ENCODE measurements at regions not wholly inside any gene's neighbourhood (a gene's known extent, or its start where the extent isn't known, plus 50 kb on each side); places are given as distances from the start of the nearest gene placed in this dataset.

DNA sequence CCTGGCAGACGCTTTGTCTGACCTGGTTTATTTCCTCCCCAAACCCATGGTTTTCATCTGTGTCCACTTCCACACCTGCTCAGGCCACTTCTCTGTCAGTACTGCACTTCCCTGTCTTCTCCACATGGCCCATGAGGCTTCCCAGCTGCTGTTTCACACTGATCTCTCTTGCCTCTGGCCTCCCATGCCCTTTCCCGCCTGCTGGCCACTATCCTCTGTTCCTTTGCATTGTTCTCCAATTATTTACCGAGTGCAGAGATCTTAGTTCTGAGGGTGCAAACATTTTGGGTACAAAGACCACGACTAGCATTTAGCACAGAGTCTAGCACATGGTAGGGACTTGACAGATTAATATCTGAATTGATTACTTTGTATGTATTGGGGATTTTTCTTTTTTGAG is 174.8 kb upstream of the NPY2R start:
- Histone ChIP-seq H3K27ac (replicated peaks; ENCODE audit: low read length) (no peak overlapping the region), H3K4me3 (ENCODE audit: low read length in 2 of 2) (no peak overlapping the region), H2AK5ac (ENCODE audit: low read depth, low read length) (no peak overlapping the region), H3K4me2 (ENCODE audit: insufficient read depth, low read length, poor library complexity, severe bottlenecking) (no peak overlapping the region), H2BK120ac (ENCODE audit: low read depth, low read length) (no peak overlapping the region), H3K9me3 (replicated peaks in 1 of 2; ENCODE audit: control insufficient read depth in 2 of 2, insufficient read depth in 1 of 2, low read depth in 1 of 2, low read length in 2 of 2) (no peaks in the 10 kb centered on the region), H2BK15ac (ENCODE audit: low read length) (no peak overlapping the region), H3K14ac (ENCODE audit: low read length) (no peak overlapping the region), H3K18ac (ENCODE audit: low read length) (no peak overlapping the region), H4K91ac (ENCODE audit: low read depth, low read length, poor library complexity) (no peak overlapping the region), H3K23ac (ENCODE audit: low read depth, low read length, poor library complexity) (no peak overlapping the region), H3K79me1 (ENCODE audit: low read depth, low read length) (no peaks in the 10 kb centered on the region), H3K9ac (ENCODE audit: low read depth, low read length, poor library complexity) (no peak overlapping the region), H3K36me3 (replicated peaks in 1 of 2; ENCODE audit: control insufficient read depth in 2 of 2, insufficient read depth in 2 of 2, low read length in 2 of 2) (no peaks in the 10 kb centered on the region), H3K4ac (ENCODE audit: low read length) (no peak overlapping the region), H4K8ac (ENCODE audit: low read depth, low read length) (no peak overlapping the region), H2BK12ac (ENCODE audit: low read length) (no peak overlapping the region), H3K27me3 (ENCODE audit: control insufficient read depth in 3 of 3, insufficient read depth in 3 of 3, low read depth in 1 of 3, low read length in 3 of 3) (no peaks in the 10 kb centered on the region), H2AFZ (ENCODE audit: low read length) (no peak overlapping the region), H2BK5ac (ENCODE audit: low read length) (no peak overlapping the region), H3K4me1 (ENCODE audit: control insufficient read depth in 2 of 2, insufficient read depth in 1 of 2, low read depth in 1 of 2, low read length in 2 of 2) (peaks cover 0 to 2% of the 10 kb centered on the region in 2 donors)
- no CpG with 5 or more reads among the region's 4 CpGs for WGBS, 2 donors (ENCODE audit: extremely low coverage in 2 of 2, insufficient read length in 2 of 2, insufficient replicate concordance in 1 of 2)
- DNase-seq (ENCODE audit: low spot score), result no peak

DNA sequence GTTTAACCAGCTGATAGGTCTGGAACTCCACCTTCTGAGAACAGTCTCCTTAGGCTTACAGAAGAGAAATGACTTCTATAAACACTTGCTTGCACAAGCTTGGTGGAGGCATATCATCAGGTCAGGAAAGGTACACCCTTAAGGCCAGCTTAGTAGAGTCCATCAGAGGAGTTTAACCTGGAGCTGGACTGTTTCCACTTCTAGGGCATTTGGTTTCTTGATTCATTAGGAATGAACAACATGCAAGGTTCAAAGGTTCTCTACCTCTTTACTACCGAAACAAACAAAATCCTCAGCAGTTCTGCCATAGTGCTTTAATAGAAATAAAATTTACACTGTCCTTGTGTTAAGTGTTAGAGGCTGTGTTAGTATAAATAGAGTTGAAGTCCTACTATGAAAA is 171.4 kb upstream of the NPY2R start:
- peaks cover 0 to 2% of the 10 kb centered on the region in 2 donors for H3K4me1 ChIP-seq (ENCODE audit: control insufficient read depth in 2 of 2, insufficient read depth in 1 of 2, low read depth in 1 of 2, low read length in 2 of 2)
- no peaks in the 10 kb centered on the region for H3K27me3 ChIP-seq (ENCODE audit: control insufficient read depth in 3 of 3, insufficient read depth in 3 of 3, low read depth in 1 of 3, low read length in 3 of 3)
- H4K91ac ChIP-seq (ENCODE audit: low read depth, low read length, poor library complexity), result no peak overlapping the region
- H4K8ac ChIP-seq (ENCODE audit: low read depth, low read length), result no peak overlapping the region
- no peak overlapping the region for H2BK15ac ChIP-seq (ENCODE audit: low read length)
- no peak overlapping the region for H3K9ac ChIP-seq (ENCODE audit: low read depth, low read length, poor library complexity)
- no peak overlapping the region for H3K4ac ChIP-seq (ENCODE audit: low read length)
- no peak overlapping the region for H3K14ac ChIP-seq (ENCODE audit: low read length)
- H3K27ac ChIP-seq (replicated peaks; ENCODE audit: low read length), result no peak overlapping the region
- no peaks in the 10 kb centered on the region for H3K36me3 ChIP-seq (replicated peaks in 1 of 2; ENCODE audit: control insufficient read depth in 2 of 2, insufficient read depth in 2 of 2, low read length in 2 of 2)
- H3K9me3 ChIP-seq (replicated peaks in 1 of 2; ENCODE audit: control insufficient read depth in 2 of 2, insufficient read depth in 1 of 2, low read depth in 1 of 2, low read length in 2 of 2), result no peaks in the 10 kb centered on the region
- H2AFZ ChIP-seq (ENCODE audit: low read length), result no peak overlapping the region
- H2BK12ac ChIP-seq (ENCODE audit: low read length), result no peak overlapping the region
- H2BK5ac ChIP-seq (ENCODE audit: low read length), result no peak overlapping the region
- no peak overlapping the region for H3K18ac ChIP-seq (ENCODE audit: low read length)
- no peak overlapping the region for H3K4me3 ChIP-seq (ENCODE audit: low read length in 2 of 2)
- DNase-seq (ENCODE audit: low spot score), result no peak
- H2AK5ac ChIP-seq (ENCODE audit: low read depth, low read length), result no peak overlapping the region
- H3K23ac ChIP-seq (ENCODE audit: low read depth, low read length, poor library complexity), result no peak overlapping the region
- H3K79me1 ChIP-seq (ENCODE audit: low read depth, low read length), result no peaks in the 10 kb centered on the region
- WGBS, 2 donors (ENCODE audit: extremely low coverage in 2 of 2, insufficient read length in 2 of 2, insufficient replicate concordance in 1 of 2), result no CpG with 5 or more reads among the region's 1 CpG
- no peak overlapping the region for H3K4me2 ChIP-seq (ENCODE audit: insufficient read depth, low read length, poor library complexity, severe bottlenecking)
- no peak overlapping the region for H2BK120ac ChIP-seq (ENCODE audit: low read depth, low read length)

DNA sequence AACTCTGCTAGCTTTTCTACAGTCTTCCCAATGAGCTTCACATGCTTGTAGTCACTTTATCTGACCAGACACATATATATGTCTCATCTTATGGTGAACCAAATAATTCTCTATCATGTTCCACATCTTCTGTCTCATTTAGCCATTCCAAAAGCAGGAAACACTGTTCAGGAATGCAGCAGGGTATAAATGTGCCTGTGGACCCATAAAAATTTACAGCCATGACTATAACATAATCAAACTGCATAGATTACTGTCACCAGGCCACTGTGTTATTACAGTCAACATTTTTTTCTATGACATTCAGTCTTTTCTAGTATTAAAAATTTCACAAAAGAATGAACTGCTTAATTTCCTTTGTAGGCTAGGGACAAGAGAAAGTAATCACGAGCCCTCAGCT is 170.0 kb upstream of the NPY2R start:
- no peak for DNase-seq (ENCODE audit: low spot score)
- Histone ChIP-seq H2BK15ac (ENCODE audit: low read length) (no peak overlapping the region), H2AFZ (ENCODE audit: low read length) (no peak overlapping the region), H3K23ac (ENCODE audit: low read depth, low read length, poor library complexity) (no peak overlapping the region), H2AK5ac (ENCODE audit: low read depth, low read length) (no peak overlapping the region), H3K79me1 (ENCODE audit: low read depth, low read length) (no peaks in the 10 kb centered on the region), H3K4me1 (ENCODE audit: control insufficient read depth in 2 of 2, insufficient read depth in 1 of 2, low read depth in 1 of 2, low read length in 2 of 2) (peaks cover 0 to 1% of the 10 kb centered on the region in 2 donors), H3K4me3 (ENCODE audit: low read length in 2 of 2) (no peak overlapping the region), H2BK120ac (ENCODE audit: low read depth, low read length) (no peak overlapping the region), H3K14ac (ENCODE audit: low read length) (no peak overlapping the region), H3K9ac (ENCODE audit: low read depth, low read length, poor library complexity) (no peak overlapping the region), H3K4ac (ENCODE audit: low read length) (no peak overlapping the region), H3K9me3 (replicated peaks in 1 of 2; ENCODE audit: control insufficient read depth in 2 of 2, insufficient read depth in 1 of 2, low read depth in 1 of 2, low read length in 2 of 2) (no peaks in the 10 kb centered on the region), H3K18ac (ENCODE audit: low read length) (no peak overlapping the region), H2BK5ac (ENCODE audit: low read length) (no peak overlapping the region), H4K8ac (ENCODE audit: low read depth, low read length) (no peak overlapping the region), H3K27me3 (ENCODE audit: control insufficient read depth in 3 of 3, insufficient read depth in 3 of 3, low read depth in 1 of 3, low read length in 3 of 3) (no peaks in the 10 kb centered on the region), H2BK12ac (ENCODE audit: low read length) (no peak overlapping the region), H3K27ac (replicated peaks; ENCODE audit: low read length) (no peak overlapping the region), H4K91ac (ENCODE audit: low read depth, low read length, poor library complexity) (no peak overlapping the region), H3K4me2 (ENCODE audit: insufficient read depth, low read length, poor library complexity, severe bottlenecking) (no peak overlapping the region), H3K36me3 (replicated peaks in 1 of 2; ENCODE audit: control insufficient read depth in 2 of 2, insufficient read depth in 2 of 2, low read length in 2 of 2) (no peaks in the 10 kb centered on the region)
- no CpG with 5 or more reads among the region's 1 CpG for WGBS, 2 donors (ENCODE audit: extremely low coverage in 2 of 2, insufficient read length in 2 of 2, insufficient replicate concordance in 1 of 2)

GRCh38 chr4:155039162-155039561 is 169.3 kb upstream of the NPY2R start:
- Histone ChIP-seq H4K91ac (ENCODE audit: low read depth, low read length, poor library complexity) (no peak overlapping the region), H2AK5ac (ENCODE audit: low read depth, low read length) (no peak overlapping the region), H2BK15ac (ENCODE audit: low read length) (no peak overlapping the region), H3K79me1 (ENCODE audit: low read depth, low read length) (no peaks in the 10 kb centered on the region), H3K9me3 (replicated peaks in 1 of 2; ENCODE audit: control insufficient read depth in 2 of 2, insufficient read depth in 1 of 2, low read depth in 1 of 2, low read length in 2 of 2) (no peaks in the 10 kb centered on the region), H3K27me3 (ENCODE audit: control insufficient read depth in 3 of 3, insufficient read depth in 3 of 3, low read depth in 1 of 3, low read length in 3 of 3) (no peaks in the 10 kb centered on the region), H3K4me3 (ENCODE audit: low read length in 2 of 2) (no peak overlapping the region), H2BK5ac (ENCODE audit: low read length) (no peak overlapping the region), H3K4ac (ENCODE audit: low read length) (no peak overlapping the region), H2BK12ac (ENCODE audit: low read length) (no peak overlapping the region), H3K36me3 (replicated peaks in 1 of 2; ENCODE audit: control insufficient read depth in 2 of 2, insufficient read depth in 2 of 2, low read length in 2 of 2) (no peaks in the 10 kb centered on the region), H3K23ac (ENCODE audit: low read depth, low read length, poor library complexity) (no peak overlapping the region), H4K8ac (ENCODE audit: low read depth, low read length) (no peak overlapping the region), H3K9ac (ENCODE audit: low read depth, low read length, poor library complexity) (no peak overlapping the region), H3K4me1 (ENCODE audit: control insufficient read depth in 2 of 2, insufficient read depth in 1 of 2, low read depth in 1 of 2, low read length in 2 of 2) (no peaks in the 10 kb centered on the region), H2AFZ (ENCODE audit: low read length) (no peak overlapping the region), H3K14ac (ENCODE audit: low read length) (no peak overlapping the region), H3K27ac (replicated peaks; ENCODE audit: low read length) (no peak overlapping the region), H3K4me2 (ENCODE audit: insufficient read depth, low read length, poor library complexity, severe bottlenecking) (no peak overlapping the region), H3K18ac (ENCODE audit: low read length) (no peak overlapping the region), H2BK120ac (ENCODE audit: low read depth, low read length) (no peak overlapping the region)
- no peak for DNase-seq (ENCODE audit: low spot score)
